K562 (cell line): ENCODE measurements at regions not wholly inside any gene's neighbourhood (a gene's known extent, or its start where the extent isn't known, plus 50 kb on each side); places are given as distances from the start of the nearest gene placed in this dataset.

ENCODE experiments used
- ATAC-seq: fragments of 200-7000 bp; cut with Tn5 transposase; 3 replicates; pipeline ENCODE4 v1.9.1; 2020; ENCODE audit warnings: moderate library complexity
- BruUV-seq: library from RNA; stranded (reverse); fragments of 400-500 nt; replicated peaks from 2 replicates; lab custom pipeline; 2021; lab: Mats Ljungman, UMichigan
- CTCF ChIA-PET: fragments of 300-600 bp; formaldehyde crosslinking; extraction: SDS; loops from one replicate; lab custom pipeline; 2021; ENCODE audit warnings: low intra/inter-chr PET ratio; lab: Yijun Ruan, JAX
- POLR2A ChIA-PET: fragments of 300-600, 350-650 bp; sonication (Branson Sonifier 250); formaldehyde crosslinking; extraction: SDS; loops from one replicate; lab custom pipeline; 2021; ENCODE audit warnings: antibody characterized with exemption, inconsistent platforms; lab: Yijun Ruan, JAX
- DNase-seq, 4 experiments: peaks; one replicate each; pipeline versions ENCODE4 v3.0.0 to v3.0.0-alpha.2; 2011 to 2018; ENCODE audit warnings: low spot score in 3 of 4, mixed read lengths in 3 of 4; ENCODE audit errors: extremely low read depth in 1 of 4
- FAIRE-seq: peaks from 2 replicates; lab custom pipeline; 2011; peaks lifted over from hg19 to GRCh38; lab: Jason Lieb, UNC
- H2AFZ ChIP-seq: 2 replicates; pipeline ENCODE4 v1.6.0; 2011; ENCODE audit warnings: low read depth, low read length, control low read depth, inconsistent platforms
- H3K27ac ChIP-seq: fragments of 200-600 bp; 3 replicates; pipeline ENCODE4 v1.8.0; 2011; ENCODE audit warnings: low read depth, mild to moderate bottlenecking, control low read depth, inconsistent platforms, low read length, moderate library complexity, mixed read lengths; ENCODE audit errors: extremely low read depth
- H3K27me3 ChIP-seq, 2 experiments: fragments of 300-600 bp in 1 of 2; 2 replicates in 1 of 2; 3 replicates in 1 of 2; pipeline versions ENCODE4 v1.6.0 to v1.8.0; 2011; ENCODE audit warnings: inconsistent platforms in 2 of 2, low read length in 2 of 2, mild to moderate bottlenecking in 1 of 2, mixed read lengths in 1 of 2, moderate library complexity in 1 of 2; ENCODE audit not compliant: control insufficient read depth in 2 of 2, insufficient read depth in 2 of 2
- H3K36me3 ChIP-seq: fragments of 300-600 bp; 3 replicates; pipeline ENCODE4 v1.8.0; 2011; ENCODE audit warnings: mild to moderate bottlenecking, low read length, inconsistent platforms; ENCODE audit not compliant: control insufficient read depth, insufficient read depth
- H3K4me1 ChIP-seq, 2 experiments: fragments of 200-600 bp in 1 of 2; replicated peaks in 1 of 2; 2 replicates in 1 of 2; 3 replicates in 1 of 2; pipeline versions ENCODE4 v1.5.1 to v1.8.0; 2011; ENCODE audit warnings: inconsistent platforms in 2 of 2, low read length in 2 of 2, mild to moderate bottlenecking in 1 of 2, mixed read lengths in 1 of 2, moderate library complexity in 1 of 2; ENCODE audit not compliant: control insufficient read depth in 2 of 2, insufficient read depth in 2 of 2
- H3K4me2 ChIP-seq: 2 replicates; pipeline ENCODE4 v1.6.1; 2011; ENCODE audit warnings: low read length, control low read depth, inconsistent platforms, mixed read lengths; ENCODE audit not compliant: insufficient read depth
- H3K4me3 ChIP-seq: fragments of 200-600 bp; sonication (generic), shearing (Covaris generic); 2 replicates; pipeline ENCODE4 v1.5.1; 2016; ENCODE audit warnings: control low read depth, inconsistent platforms
- H3K79me2 ChIP-seq: fragments of 200-600 bp; 3 replicates; pipeline ENCODE4 v1.8.0; 2011; ENCODE audit warnings: low read length, inconsistent platforms; ENCODE audit not compliant: control insufficient read depth, insufficient read depth
- H3K9ac ChIP-seq, 2 experiments: 2 replicates each; pipeline versions ENCODE4 v1.6.0 to v1.6.1; 2011; ENCODE audit warnings: low read depth in 2 of 2, low read length in 2 of 2, control low read depth in 1 of 2, inconsistent platforms in 1 of 2, mild to moderate bottlenecking in 1 of 2, mixed read lengths in 1 of 2; ENCODE audit not compliant: insufficient read depth in 1 of 2
- H3K9me1 ChIP-seq: one replicate; pipeline ENCODE4 v1.6.0; 2011; ENCODE audit warnings: inconsistent platforms, mild to moderate bottlenecking, low read length, moderate library complexity; ENCODE audit not compliant: control insufficient read depth, insufficient read depth
- H3K9me3 ChIP-seq: replicated peaks from 2 replicates; pipeline ENCODE4 v1.5.1; 2011; ENCODE audit warnings: low read depth, low read length, inconsistent platforms; ENCODE audit not compliant: control insufficient read depth, insufficient read depth
- H4K20me1 ChIP-seq: replicated peaks from 2 replicates; pipeline ENCODE4 v1.6.1; 2011; ENCODE audit warnings: low read length, inconsistent platforms, mixed read lengths; ENCODE audit not compliant: control insufficient read depth, insufficient read depth
- ELF4 ChIP-seq: fragments of 450-650 bp; formaldehyde crosslinking; IDR thresholded peaks from 2 replicates; pipeline ENCODE4 v1.4.0; 2022; ENCODE audit warnings: missing genetic modification characterization
- MYNN ChIP-seq, 2 experiments: sonication (generic); formaldehyde crosslinking in 1 of 2; IDR thresholded peaks; 2 replicates each; pipeline versions ENCODE4 v1.5.0 to v1.6.1; 2016 to 2020; ENCODE audit warnings: antibody characterized with exemption in 1 of 2, missing genetic modification reagents in 1 of 2
- WGBS: fragments of 100-300 bp; shearing (Covaris generic); methylation state at CpG from one replicate; pipeline ENCODE4 v1.1.6; 2016; ENCODE audit warnings: low coverage, mixed read lengths; ENCODE audit not compliant: insufficient coverage; ENCODE audit errors: missing lambda C conversion rate; 5-methylcytosine and 5-hydroxymethylcytosine counted together
- in situ Hi-C: fragments of 300-500 bp; cut with MboI; formaldehyde crosslinking; loops from 4 replicates; pipeline ENCODE4 v1.15.0; 2018; ENCODE audit warnings: inconsistent platforms, mixed read lengths
- intact Hi-C: fragments of 100-400 bp; cut with micrococcal nuclease; formaldehyde crosslinking; loops from 2 replicates; pipeline ENCODE4 v1.14.2; 2022
- TF ChIP-seq, protein P1 (sequence below): IDR thresholded peaks from 2 replicates; pipeline ENCODE4 v1.6.1; 2011; ENCODE audit warnings: borderline replicate concordance, low read depth, mild to moderate bottlenecking, moderate library complexity, low read length; ENCODE audit not compliant: insufficient read depth, poor library complexity, severe bottlenecking
- TF ChIP-seq, protein P2 (sequence below): fragments of 250-450 bp; sonication (Bioruptor Pico); IDR thresholded peaks from 2 replicates; pipeline ENCODE4 v1.5.0; 2021
- TF ChIP-seq, protein P3 (sequence below), 3 experiments: fragments of 200-800 bp in 1 of 3; sonication (Bioruptor generic) in 1 of 3; sonication (generic) in 1 of 3; formaldehyde crosslinking in 1 of 3; IDR thresholded peaks; 2 replicates each; pipeline versions ENCODE4 v1.6.1 to v1.8.0; 2016 to 2022; ENCODE audit warnings: mild to moderate bottlenecking in 2 of 3, missing compliant biosample characterization in 2 of 3, missing genetic modification characterization in 2 of 3, missing genetic modification reagents in 1 of 3
- TF ChIP-seq, protein P4 (sequence below), 2 experiments: fragments of 450-650 bp; formaldehyde crosslinking in 1 of 2; IDR thresholded peaks; 2 replicates each; pipeline versions ENCODE4 v1.4.0 to v1.6.1; 2014 to 2020; ENCODE audit warnings: mild to moderate bottlenecking in 2 of 2, borderline replicate concordance in 1 of 2, low read depth in 1 of 2

DNA sequence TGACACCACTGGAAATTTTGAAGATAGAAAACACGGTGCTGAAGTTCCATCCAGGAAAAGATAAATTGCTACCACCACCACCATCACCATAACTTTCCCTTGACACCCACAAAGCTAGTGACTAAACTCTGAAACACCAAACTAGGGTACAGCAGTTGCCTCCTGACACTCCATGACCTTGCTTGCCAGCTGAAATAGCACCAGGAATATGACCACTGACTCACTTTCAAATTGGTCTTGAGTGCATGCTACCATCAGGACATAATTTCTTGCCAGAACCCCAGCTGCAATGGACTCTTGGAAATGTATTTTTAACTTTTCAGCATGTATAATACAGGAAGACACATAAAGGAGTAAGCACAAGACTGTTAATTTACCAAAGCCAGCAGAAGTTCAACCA, 283.3 kb downstream of the CENPC start:
- Histone ChIP-seq H3K9ac (no peak overlapping the region), H3K27me3 (no peaks in the 10 kb centered on the region), H2AFZ (no peak overlapping the region), H3K9me3 (no peaks in the 10 kb centered on the region), H3K9me1 (no peaks in the 10 kb centered on the region), H4K20me1 (no peaks in the 10 kb centered on the region), H3K4me3 (no peak overlapping the region), H3K4me2 (no peak overlapping the region), H3K4me1 (no peaks in the 10 kb centered on the region), H3K79me2 (no peaks in the 10 kb centered on the region), H3K27ac (no peak overlapping the region), H3K36me3 (no peaks in the 10 kb centered on the region)
- DNase-seq (no peak), FAIRE-seq (no peak), ATAC-seq (no peak)
- ChIA-PET CTCF (no interaction called here), POLR2A (no interaction called here)
- no TSS peak for BruUV-seq
- in situ Hi-C loops (no loop called here), intact Hi-C loops (loop anchor here (10.0 kb wide), 1 partner anchor 1847 kb away; no protein-coding TSS in a partner anchor)
- WGBS = 0% methylated on average over 1 of the region's 1 CpG
- TF ChIP-seq, protein P1, sequence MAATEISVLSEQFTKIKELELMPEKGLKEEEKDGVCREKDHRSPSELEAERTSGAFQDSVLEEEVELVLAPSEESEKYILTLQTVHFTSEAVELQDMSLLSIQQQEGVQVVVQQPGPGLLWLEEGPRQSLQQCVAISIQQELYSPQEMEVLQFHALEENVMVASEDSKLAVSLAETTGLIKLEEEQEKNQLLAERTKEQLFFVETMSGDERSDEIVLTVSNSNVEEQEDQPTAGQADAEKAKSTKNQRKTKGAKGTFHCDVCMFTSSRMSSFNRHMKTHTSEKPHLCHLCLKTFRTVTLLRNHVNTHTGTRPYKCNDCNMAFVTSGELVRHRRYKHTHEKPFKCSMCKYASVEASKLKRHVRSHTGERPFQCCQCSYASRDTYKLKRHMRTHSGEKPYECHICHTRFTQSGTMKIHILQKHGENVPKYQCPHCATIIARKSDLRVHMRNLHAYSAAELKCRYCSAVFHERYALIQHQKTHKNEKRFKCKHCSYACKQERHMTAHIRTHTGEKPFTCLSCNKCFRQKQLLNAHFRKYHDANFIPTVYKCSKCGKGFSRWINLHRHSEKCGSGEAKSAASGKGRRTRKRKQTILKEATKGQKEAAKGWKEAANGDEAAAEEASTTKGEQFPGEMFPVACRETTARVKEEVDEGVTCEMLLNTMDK = no peak
- TF ChIP-seq ELF4 (CRISPR knock-in tag) (no peak), MYNN (IDR thresholded peaks at IDR 0.05) (no peak), MYNN (CRISPR knock-in tag; IDR thresholded peaks at IDR 0.05) (no peak)
- TF ChIP-seq, protein P2, sequence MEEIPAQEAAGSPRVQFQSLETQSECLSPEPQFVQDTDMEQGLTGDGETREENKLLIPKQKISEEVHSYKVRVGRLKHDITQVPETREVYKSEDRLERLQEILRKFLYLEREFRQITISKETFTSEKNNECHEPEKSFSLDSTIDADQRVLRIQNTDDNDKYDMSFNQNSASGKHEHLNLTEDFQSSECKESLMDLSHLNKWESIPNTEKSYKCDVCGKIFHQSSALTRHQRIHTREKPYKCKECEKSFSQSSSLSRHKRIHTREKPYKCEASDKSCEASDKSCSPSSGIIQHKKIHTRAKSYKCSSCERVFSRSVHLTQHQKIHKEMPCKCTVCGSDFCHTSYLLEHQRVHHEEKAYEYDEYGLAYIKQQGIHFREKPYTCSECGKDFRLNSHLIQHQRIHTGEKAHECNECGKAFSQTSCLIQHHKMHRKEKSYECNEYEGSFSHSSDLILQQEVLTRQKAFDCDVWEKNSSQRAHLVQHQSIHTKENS (CRISPR knock-in tag) = no peak
- TF ChIP-seq, protein P3, sequence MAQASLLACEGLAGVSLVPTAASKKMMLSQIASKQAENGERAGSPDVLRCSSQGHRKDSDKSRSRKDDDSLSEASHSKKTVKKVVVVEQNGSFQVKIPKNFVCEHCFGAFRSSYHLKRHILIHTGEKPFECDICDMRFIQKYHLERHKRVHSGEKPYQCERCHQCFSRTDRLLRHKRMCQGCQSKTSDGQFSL (CRISPR knock-in tag; IDR thresholded peaks at IDR 0.05) = no peak
- TF ChIP-seq, protein P3 (tag; IDR thresholded peaks at IDR 0.05) = no peak
- TF ChIP-seq, protein P4, sequence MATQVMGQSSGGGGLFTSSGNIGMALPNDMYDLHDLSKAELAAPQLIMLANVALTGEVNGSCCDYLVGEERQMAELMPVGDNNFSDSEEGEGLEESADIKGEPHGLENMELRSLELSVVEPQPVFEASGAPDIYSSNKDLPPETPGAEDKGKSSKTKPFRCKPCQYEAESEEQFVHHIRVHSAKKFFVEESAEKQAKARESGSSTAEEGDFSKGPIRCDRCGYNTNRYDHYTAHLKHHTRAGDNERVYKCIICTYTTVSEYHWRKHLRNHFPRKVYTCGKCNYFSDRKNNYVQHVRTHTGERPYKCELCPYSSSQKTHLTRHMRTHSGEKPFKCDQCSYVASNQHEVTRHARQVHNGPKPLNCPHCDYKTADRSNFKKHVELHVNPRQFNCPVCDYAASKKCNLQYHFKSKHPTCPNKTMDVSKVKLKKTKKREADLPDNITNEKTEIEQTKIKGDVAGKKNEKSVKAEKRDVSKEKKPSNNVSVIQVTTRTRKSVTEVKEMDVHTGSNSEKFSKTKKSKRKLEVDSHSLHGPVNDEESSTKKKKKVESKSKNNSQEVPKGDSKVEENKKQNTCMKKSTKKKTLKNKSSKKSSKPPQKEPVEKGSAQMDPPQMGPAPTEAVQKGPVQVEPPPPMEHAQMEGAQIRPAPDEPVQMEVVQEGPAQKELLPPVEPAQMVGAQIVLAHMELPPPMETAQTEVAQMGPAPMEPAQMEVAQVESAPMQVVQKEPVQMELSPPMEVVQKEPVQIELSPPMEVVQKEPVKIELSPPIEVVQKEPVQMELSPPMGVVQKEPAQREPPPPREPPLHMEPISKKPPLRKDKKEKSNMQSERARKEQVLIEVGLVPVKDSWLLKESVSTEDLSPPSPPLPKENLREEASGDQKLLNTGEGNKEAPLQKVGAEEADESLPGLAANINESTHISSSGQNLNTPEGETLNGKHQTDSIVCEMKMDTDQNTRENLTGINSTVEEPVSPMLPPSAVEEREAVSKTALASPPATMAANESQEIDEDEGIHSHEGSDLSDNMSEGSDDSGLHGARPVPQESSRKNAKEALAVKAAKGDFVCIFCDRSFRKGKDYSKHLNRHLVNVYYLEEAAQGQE (IDR thresholded peaks at IDR 0.05; ENCODE audit: borderline replicate concordance) = no peak
- TF ChIP-seq, protein P4 (CRISPR knock-in tag; IDR thresholded peaks at IDR 0.05; ENCODE audit: low read depth) = no peak
